ENCODE measurements at regions not wholly inside any gene's neighbourhood (a gene's known extent, or its start where the extent isn't known, plus 50 kb on each side); places are given as distances from the start of the nearest gene placed in this dataset.

- Histone ChIP-seq H3K79me2 (no peaks in the 10 kb centered on the region), H3K9me3 (ENCODE audit: control insufficient read depth, low read length) (no peaks in the 10 kb centered on the region), H3K36me3 (ENCODE audit: control insufficient read depth, insufficient read depth, low read length) (no peaks in the 10 kb centered on the region), H3K4me1 (no peaks in the 10 kb centered on the region), H3K27ac (no peak overlapping the region), H3K4me3 (ENCODE audit: low read depth, low read length) (no peak overlapping the region), H2AFZ (no peak overlapping the region), H3K9ac (no peak overlapping the region), H3K27me3 (ENCODE audit: control insufficient read depth, insufficient read depth, low read length) (no peaks in the 10 kb centered on the region), H3K4me2 (ENCODE audit: low read length) (no peak overlapping the region)
- no peak for TF ChIP-seq CTCF (IDR thresholded peaks at IDR 0.05)
Observed at GRCh38 chr15:98213346-98213979, 253.0 kb downstream of the ARRDC4 start.

DNA sequence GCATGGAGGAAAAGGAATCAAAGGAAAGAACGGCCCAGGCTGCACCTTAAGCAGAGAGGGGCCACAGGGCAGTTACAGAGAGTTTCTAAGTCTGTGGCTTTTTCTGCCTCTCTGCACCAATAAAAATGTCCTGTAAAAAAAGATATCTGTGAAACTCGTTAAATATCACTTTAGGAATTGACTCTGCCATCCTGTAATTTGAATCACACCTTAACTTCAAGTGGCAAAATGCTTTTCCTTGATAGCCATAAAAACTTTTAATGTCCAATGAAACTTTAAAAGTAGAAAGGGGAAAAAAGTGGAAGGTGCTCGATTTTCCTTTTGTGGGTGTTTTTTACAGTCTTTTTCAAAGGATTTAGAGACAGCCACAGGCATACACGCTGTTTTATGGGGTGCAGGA lies 255.7 kb downstream of the ARRDC4 start:
- H3K4me1 ChIP-seq, result no peaks in the 10 kb centered on the region
- H3K9ac ChIP-seq, result no peak overlapping the region
- no peak overlapping the region for H3K27ac ChIP-seq
- no peak overlapping the region for H3K4me3 ChIP-seq (ENCODE audit: low read depth, low read length)
- TF ChIP-seq CTCF (IDR thresholded peaks at IDR 0.05), result no peak
- H3K27me3 ChIP-seq (ENCODE audit: control insufficient read depth, insufficient read depth, low read length), result no peaks in the 10 kb centered on the region
- no peaks in the 10 kb centered on the region for H3K9me3 ChIP-seq (ENCODE audit: control insufficient read depth, low read length)
- no peak overlapping the region for H2AFZ ChIP-seq
- no peaks in the 10 kb centered on the region for H3K36me3 ChIP-seq (ENCODE audit: control insufficient read depth, insufficient read depth, low read length)
- H3K79me2 ChIP-seq, result no peaks in the 10 kb centered on the region
- H3K4me2 ChIP-seq (ENCODE audit: low read length), result no peak overlapping the region

DNA sequence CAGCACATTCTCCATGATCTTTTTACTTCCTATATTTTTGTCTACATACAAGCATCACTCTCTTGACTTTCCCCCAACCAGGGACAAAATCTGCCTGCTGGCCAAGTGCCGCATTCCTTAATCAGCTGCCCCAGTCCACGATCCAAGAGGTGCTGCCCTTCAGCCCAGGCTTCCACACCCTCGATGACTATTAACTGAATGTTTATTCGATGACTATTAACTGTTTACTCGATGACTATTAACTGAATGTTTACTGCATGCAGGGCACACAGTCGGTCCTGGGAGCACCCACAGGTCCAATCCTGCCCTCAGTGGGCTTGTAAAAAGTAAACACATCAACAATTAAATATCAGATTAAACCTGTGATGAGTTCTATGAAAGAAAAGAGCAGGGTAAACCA lies 256.9 kb downstream of the ARRDC4 start:
- no peaks in the 10 kb centered on the region for H3K27me3 ChIP-seq (ENCODE audit: control insufficient read depth, insufficient read depth, low read length)
- no peaks in the 10 kb centered on the region for H3K36me3 ChIP-seq (ENCODE audit: control insufficient read depth, insufficient read depth, low read length)
- no peak for TF ChIP-seq CTCF (IDR thresholded peaks at IDR 0.05)
- H2AFZ ChIP-seq, result no peak overlapping the region
- no peak overlapping the region for H3K27ac ChIP-seq
- no peaks in the 10 kb centered on the region for H3K4me1 ChIP-seq
- no peak overlapping the region for H3K4me2 ChIP-seq (ENCODE audit: low read length)
- H3K9ac ChIP-seq, result no peak overlapping the region
- no peaks in the 10 kb centered on the region for H3K9me3 ChIP-seq (ENCODE audit: control insufficient read depth, low read length)
- H3K79me2 ChIP-seq, result no peaks in the 10 kb centered on the region
- H3K4me3 ChIP-seq (ENCODE audit: low read depth, low read length), result no peak overlapping the region

GRCh38 chr15:98221144-98221543 lies 260.6 kb downstream of the ARRDC4 start:
- Histone ChIP-seq H3K36me3 (ENCODE audit: control insufficient read depth, insufficient read depth, low read length) (no peaks in the 10 kb centered on the region), H3K27ac (no peak overlapping the region)

More at GRCh38 chr15:98221144-98221543, 260.6 kb downstream of the ARRDC4 start:
- Histone ChIP-seq H3K27me3 (ENCODE audit: control insufficient read depth, insufficient read depth, low read length) (no peaks in the 10 kb centered on the region), H3K79me2 (no peaks in the 10 kb centered on the region), H3K9me3 (ENCODE audit: control insufficient read depth, low read length) (no peaks in the 10 kb centered on the region), H2AFZ (no peak overlapping the region), H3K9ac (no peak overlapping the region), H3K4me2 (ENCODE audit: low read length) (no peak overlapping the region), H3K4me1 (no peaks in the 10 kb centered on the region), H3K4me3 (ENCODE audit: low read depth, low read length) (no peak overlapping the region)
- TF ChIP-seq CTCF (IDR thresholded peaks at IDR 0.05), result no peak

All from parathyroid adenoma (tissue), 2 donors.